ENCODE measurements at regions not wholly inside any gene's neighbourhood (a gene's known extent, or its start where the extent isn't known, plus 50 kb on each side); places are given as distances from the start of the nearest gene placed in this dataset.
A peak's percentile ranks its signal among the peaks of the same experiment; 100 is the strongest.
"Not testable (repeated sequence)": the region's sequence is repeated elsewhere in the genome, so short reads cannot be mapped to it uniquely, and the experiment has no call there.

GRCh38 chr13:38415233-38415632, 65.6 kb downstream of the UFM1 start:
- peak; percentile 14 for DNase-seq

GRCh38 chr13:38417241-38417640, 67.6 kb downstream of the UFM1 start:
- no peak for DNase-seq

GRCh38 chr13:38417727-38418126, 68.1 kb downstream of the UFM1 start:
- no peak for DNase-seq

- DNase-seq: no peak
Measured at GRCh38 chr13:38418286-38418685, 68.6 kb downstream of the UFM1 start.

GRCh38 chr13:38419312-38419873, 69.7 kb downstream of the UFM1 start:
- no peak for DNase-seq

- no peak for DNase-seq
Measured at GRCh38 chr13:38421590-38422560, 72.2 kb downstream of the UFM1 start.

- no peak for DNase-seq
Measured at GRCh38 chr13:38429916-38430315, 80.3 kb downstream of the UFM1 start.

- DNase-seq: no peak
Measured at GRCh38 chr13:38430796-38431195, 81.1 kb downstream of the UFM1 start.

GRCh38 chr13:38440666-38441065, 91.0 kb downstream of the UFM1 start:
- DNase-seq: no peak

GRCh38 chr13:38444904-38445303, 95.3 kb downstream of the UFM1 start:
- DNase-seq: no peak

GRCh38 chr13:38452656-38453055, 103.0 kb downstream of the UFM1 start:
- no peak for DNase-seq

- no peak for DNase-seq
Measured at GRCh38 chr13:38462605-38463004, 113.0 kb downstream of the UFM1 start.

- DNase-seq: no peak
Measured at GRCh38 chr13:38463048-38463447, 113.4 kb downstream of the UFM1 start.

- DNase-seq: not testable (repeated sequence)
Measured at GRCh38 chr13:38472411-38472810, 122.8 kb downstream of the UFM1 start.

GRCh38 chr13:38473305-38473704, 123.7 kb downstream of the UFM1 start:
- DNase-seq: no peak

- no peak for DNase-seq
Measured at GRCh38 chr13:38477676-38478075, 128.0 kb downstream of the UFM1 start.

GRCh38 chr13:38483623-38484022, 134.0 kb downstream of the UFM1 start:
- DNase-seq: no peak

GRCh38 chr13:38490657-38491056, 141.0 kb downstream of the UFM1 start:
- no peak for DNase-seq

- DNase-seq: no peak
Measured at GRCh38 chr13:38494445-38494844, 144.8 kb downstream of the UFM1 start.

- DNase-seq: no peak
Measured at GRCh38 chr13:38496917-38497316, 147.3 kb downstream of the UFM1 start.

- no peak for DNase-seq
Measured at GRCh38 chr13:38498271-38498670, 148.6 kb downstream of the UFM1 start.

- no peak for DNase-seq
Measured at GRCh38 chr13:38514575-38514974, 164.9 kb downstream of the UFM1 start.

GRCh38 chr13:38518328-38518727, 168.5 kb upstream of the FREM2 start:
- no peak for DNase-seq

GRCh38 chr13:38519229-38519911, 167.5 kb upstream of the FREM2 start:
- no peak for DNase-seq
